ENCODE measurements at regions not wholly inside any gene's neighbourhood (a gene's known extent, or its start where the extent isn't known, plus 50 kb on each side); places are given as distances from the start of the nearest gene placed in this dataset.

- FAIRE-seq (no peak), DNase-seq (ENCODE audit: low read depth, low spot score) (no peak)
- H4K20me1 ChIP-seq (ENCODE audit: control insufficient read depth, extremely low read depth, insufficient read depth, low read length), result no peaks in the 10 kb centered on the region
- TF ChIP-seq EZH2 (IDR thresholded peaks at IDR 0.05; ENCODE audit: low read length), result no peak
- no peak for TF ChIP-seq CTCF (optimal IDR thresholded peaks at IDR 0.05 in 1 of 3, IDR thresholded peaks at IDR 0.05 in 1 of 3, conservative IDR thresholded peaks at IDR 0.05 in 1 of 3; ENCODE audit: extremely low read depth in 1 of 3, insufficient read depth in 2 of 3, low read length in 3 of 3)
- H2AFZ ChIP-seq (ENCODE audit: control insufficient read depth, low read length), result no peak overlapping the region
- no peak overlapping the region for H3K4me3 ChIP-seq (ENCODE audit: control insufficient read depth in 2 of 3, extremely low read depth in 1 of 3, insufficient read depth in 2 of 3, low read depth in 1 of 3, low read length in 3 of 3)
- H3K9ac ChIP-seq (ENCODE audit: control insufficient read depth, extremely low read depth, insufficient read depth, low read length), result no peak overlapping the region
- H3K9me3 ChIP-seq (ENCODE audit: control insufficient read depth, low read depth, low read length), result no peaks in the 10 kb centered on the region
- H3K27me3 ChIP-seq (ENCODE audit: control insufficient read depth, extremely low read depth, insufficient read depth, low read length), result no peaks in the 10 kb centered on the region
- H3K27ac ChIP-seq (ENCODE audit: control insufficient read depth, insufficient read depth, low read length), result no peak overlapping the region
- no peaks in the 10 kb centered on the region for H3K79me2 ChIP-seq (ENCODE audit: control insufficient read depth, insufficient read depth, low read length)
- H3K9me1 ChIP-seq (ENCODE audit: control insufficient read depth, extremely low read depth, insufficient read depth, low read length), result no peaks in the 10 kb centered on the region
- no peaks in the 10 kb centered on the region for H3K36me3 ChIP-seq (ENCODE audit: control insufficient read depth in 2 of 2, extremely low read depth in 1 of 2, insufficient read depth in 2 of 2, low read length in 2 of 2)
- no peak overlapping the region for H3K4me2 ChIP-seq (ENCODE audit: control insufficient read depth, extremely low read depth, insufficient read depth, low read depth, low read length)
- dilution Hi-C loops (cut with MboI; ENCODE audit: extremely low pct_ligation_motif_present, low sequenced_read_pairs), result no loop called here
- no peaks in the 10 kb centered on the region for H3K4me1 ChIP-seq (ENCODE audit: control insufficient read depth, extremely low read depth, insufficient read depth, low read length)
These were observed 342.7 kb downstream of the TBC1D4 start for GRCh38 chr13:75139291-75139690.

DNA sequence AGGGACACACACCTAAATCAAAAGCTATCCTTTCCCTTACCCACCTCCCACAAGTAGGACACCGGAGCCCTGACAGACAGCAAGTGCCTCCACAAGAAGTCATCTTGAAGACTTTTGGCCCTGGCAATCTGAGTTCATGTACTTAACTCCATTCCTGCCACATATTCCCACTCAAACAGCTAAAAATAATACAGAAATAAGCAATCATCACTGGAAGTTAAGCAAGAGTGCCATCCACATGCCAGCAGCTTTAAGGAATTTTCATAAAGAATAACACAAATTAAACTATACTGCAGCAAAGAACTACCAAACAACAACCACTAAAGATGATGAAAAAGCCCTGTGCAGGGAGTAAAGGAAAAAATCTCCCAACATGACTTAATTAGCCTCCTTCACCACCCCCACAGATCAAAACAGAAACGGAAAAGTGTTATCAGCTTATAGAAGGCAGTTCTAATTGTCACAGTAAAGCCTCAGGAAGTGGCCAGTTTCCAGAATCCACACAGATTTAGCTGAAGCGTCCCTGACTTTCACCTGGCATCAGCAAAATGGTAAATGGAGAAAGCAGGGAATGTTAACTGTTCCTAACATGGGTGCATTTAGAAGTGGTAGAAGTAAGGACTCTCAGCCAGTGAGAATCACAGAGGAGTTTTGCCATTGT, 343.9 kb downstream of the TBC1D4 start:
- DNase-seq (ENCODE audit: low read depth, low spot score) (no peak), FAIRE-seq (no peak)
- Histone ChIP-seq H3K27ac (ENCODE audit: control insufficient read depth, insufficient read depth, low read length) (no peak overlapping the region), H3K36me3 (ENCODE audit: control insufficient read depth in 2 of 2, extremely low read depth in 1 of 2, insufficient read depth in 2 of 2, low read length in 2 of 2) (no peaks in the 10 kb centered on the region), H3K9me1 (ENCODE audit: control insufficient read depth, extremely low read depth, insufficient read depth, low read length) (no peaks in the 10 kb centered on the region), H2AFZ (ENCODE audit: control insufficient read depth, low read length) (no peak overlapping the region), H3K9me3 (ENCODE audit: control insufficient read depth, low read depth, low read length) (no peaks in the 10 kb centered on the region), H4K20me1 (ENCODE audit: control insufficient read depth, extremely low read depth, insufficient read depth, low read length) (no peaks in the 10 kb centered on the region), H3K4me1 (ENCODE audit: control insufficient read depth, extremely low read depth, insufficient read depth, low read length) (no peaks in the 10 kb centered on the region), H3K4me2 (ENCODE audit: control insufficient read depth, extremely low read depth, insufficient read depth, low read depth, low read length) (no peak overlapping the region), H3K4me3 (ENCODE audit: control insufficient read depth in 2 of 3, extremely low read depth in 1 of 3, insufficient read depth in 2 of 3, low read depth in 1 of 3, low read length in 3 of 3) (no peak overlapping the region), H3K27me3 (ENCODE audit: control insufficient read depth, extremely low read depth, insufficient read depth, low read length) (no peaks in the 10 kb centered on the region), H3K79me2 (ENCODE audit: control insufficient read depth, insufficient read depth, low read length) (no peaks in the 10 kb centered on the region), H3K9ac (ENCODE audit: control insufficient read depth, extremely low read depth, insufficient read depth, low read length) (no peak overlapping the region)
- dilution Hi-C loops (cut with MboI; ENCODE audit: extremely low pct_ligation_motif_present, low sequenced_read_pairs), result no loop called here
- TF ChIP-seq CTCF (optimal IDR thresholded peaks at IDR 0.05 in 1 of 3, IDR thresholded peaks at IDR 0.05 in 1 of 3, conservative IDR thresholded peaks at IDR 0.05 in 1 of 3; ENCODE audit: extremely low read depth in 1 of 3, insufficient read depth in 2 of 3, low read length in 3 of 3) (no peak), EZH2 (IDR thresholded peaks at IDR 0.05; ENCODE audit: low read length) (no peak)
